ENCODE measurements at regions not wholly inside any gene's neighbourhood (a gene's known extent, or its start where the extent isn't known, plus 50 kb on each side); places are given as distances from the start of the nearest gene placed in this dataset.

- no peak for DNase-seq
Measured at GRCh38 chr4:107166181-107166580, 130.1 kb upstream of the DKK2 start.

GRCh38 chr4:107164962-107165475 is 128.9 kb upstream of the DKK2 start:
- no peak for DNase-seq

- no peak for DNase-seq
Measured at GRCh38 chr4:107156443-107156842, 120.3 kb upstream of the DKK2 start.

GRCh38 chr4:107155366-107155765 is 119.3 kb upstream of the DKK2 start:
- no peak for DNase-seq

- no peak for DNase-seq
Measured at GRCh38 chr4:107153956-107154355, 117.8 kb upstream of the DKK2 start.

- DNase-seq, result no peak
Measured at GRCh38 chr4:107153228-107153627, 117.1 kb upstream of the DKK2 start.

- no peak for DNase-seq
Measured at GRCh38 chr4:107151173-107151572, 115.1 kb upstream of the DKK2 start.

GRCh38 chr4:107148904-107149303 is 112.8 kb upstream of the DKK2 start:
- no peak for DNase-seq

GRCh38 chr4:107147873-107148272 is 111.8 kb upstream of the DKK2 start:
- no peak for DNase-seq

- no peak for DNase-seq
Measured at GRCh38 chr4:107138433-107138832, 102.3 kb upstream of the DKK2 start.

GRCh38 chr4:107133965-107134653 is 98.0 kb upstream of the DKK2 start:
- no peak for DNase-seq

- no peak for DNase-seq
Measured at GRCh38 chr4:107131295-107131694, 95.2 kb upstream of the DKK2 start.

GRCh38 chr4:107130157-107130556 is 94.0 kb upstream of the DKK2 start:
- no peak for DNase-seq

- no peak for DNase-seq
Measured at GRCh38 chr4:107129611-107130010, 93.5 kb upstream of the DKK2 start.

- no peak for DNase-seq
Measured at GRCh38 chr4:107129076-107129475, 93.0 kb upstream of the DKK2 start.

GRCh38 chr4:107128116-107128515 is 92.0 kb upstream of the DKK2 start:
- no peak for DNase-seq

GRCh38 chr4:107125496-107125895 is 89.4 kb upstream of the DKK2 start:
- no peak for DNase-seq

- DNase-seq, result no peak
Measured at GRCh38 chr4:107122736-107123135, 86.6 kb upstream of the DKK2 start.

GRCh38 chr4:107120661-107121060 is 84.5 kb upstream of the DKK2 start:
- DNase-seq, result no peak

GRCh38 chr4:107117726-107118125 is 81.6 kb upstream of the DKK2 start:
- DNase-seq, result no peak

GRCh38 chr4:107115185-107115847 is 79.2 kb upstream of the DKK2 start:
- no peak for DNase-seq

- DNase-seq, result no peak
Measured at GRCh38 chr4:107114059-107114458, 77.9 kb upstream of the DKK2 start.

GRCh38 chr4:107098401-107098800 is 62.3 kb upstream of the DKK2 start:
- DNase-seq, result no peak
